ENCODE measurements at regions not wholly inside any gene's neighbourhood (a gene's known extent, or its start where the extent isn't known, plus 50 kb on each side); places are given as distances from the start of the nearest gene placed in this dataset.

- no peak overlapping the region for H3K9ac ChIP-seq (replicated peaks; ENCODE audit: extremely low read depth, insufficient read depth, low read length)
- TF ChIP-seq EZH2 (IDR thresholded peaks at IDR 0.05; ENCODE audit: borderline replicate concordance, low read depth, low read length, severe bottlenecking): no peak
- no peak for TF ChIP-seq POLR2A (IDR thresholded peaks at IDR 0.05; ENCODE audit: low read depth, low read length)
- no peak for TF ChIP-seq MYC (IDR thresholded peaks at IDR 0.05; ENCODE audit: low read depth, low read length)
- TF ChIP-seq FOS (IDR thresholded peaks at IDR 0.05; ENCODE audit: borderline replicate concordance, insufficient read depth, low read length): no peak
- TF ChIP-seq GATA2 (IDR thresholded peaks at IDR 0.05; ENCODE audit: insufficient read depth, insufficient read length, low read depth, low read length): no peak
- H3K4me1 ChIP-seq (ENCODE audit: control insufficient read depth, extremely low read depth, insufficient read depth, low read length): no peaks in the 10 kb centered on the region
- FAIRE-seq (no peak), DNase-seq (ENCODE audit: low read depth, low spot score) (no peak)
- no peaks in the 10 kb centered on the region for H3K27me3 ChIP-seq (ENCODE audit: control insufficient read depth in 2 of 2, insufficient read depth in 2 of 2, low read length in 2 of 2)
- no peak overlapping the region for H3K4me3 ChIP-seq (replicated peaks in 1 of 3; ENCODE audit: insufficient read depth in 1 of 3, low read depth in 1 of 3, low read length in 3 of 3)
- no peaks in the 10 kb centered on the region for H3K9me1 ChIP-seq (replicated peaks; ENCODE audit: control insufficient read depth, extremely low read depth, insufficient read depth, low read length)
- no peak overlapping the region for H3K27ac ChIP-seq (ENCODE audit: insufficient read depth, low read depth, low read length)
- H3K36me3 ChIP-seq (ENCODE audit: control insufficient read depth in 2 of 2, extremely low read depth in 1 of 2, insufficient read depth in 2 of 2, low read length in 2 of 2): no peaks in the 10 kb centered on the region
- no peaks in the 10 kb centered on the region for H3K9me3 ChIP-seq (replicated peaks; ENCODE audit: control insufficient read depth, insufficient read depth, low read length)
- H2AFZ ChIP-seq (ENCODE audit: low read depth, low read length): no peak overlapping the region
- no TSS peak for BruUV-seq (replicated peaks)
- intact Hi-C loops (cut with micrococcal nuclease) (no loop called here), dilution Hi-C loops (cut with MboI; ENCODE audit: extremely low pct_ligation_motif_present, low sequenced_read_pairs) (no loop called here)
- CTCF ChIA-PET: no interaction called here
- H3K79me2 ChIP-seq (ENCODE audit: control insufficient read depth, insufficient read depth, low read length): no peaks in the 10 kb centered on the region
- POLR2A ChIA-PET: no interaction called here
- H4K20me1 ChIP-seq (replicated peaks; ENCODE audit: control insufficient read depth, extremely low read depth, insufficient read depth, low read length): no peaks in the 10 kb centered on the region
- H3K4me2 ChIP-seq (ENCODE audit: insufficient read depth, low read length): no peak overlapping the region
Observed at GRCh38 chr1:37130221-37130948, 96.1 kb upstream of the GRIK3 start.

GRCh38 chr1:37131281-37131680 lies 97.0 kb upstream of the GRIK3 start:
- Histone ChIP-seq H3K79me2 (ENCODE audit: control insufficient read depth, insufficient read depth, low read length) (no peaks in the 10 kb centered on the region), H3K9ac (replicated peaks; ENCODE audit: extremely low read depth, insufficient read depth, low read length) (no peak overlapping the region), H3K4me2 (ENCODE audit: insufficient read depth, low read length) (no peak overlapping the region), H3K4me3 (replicated peaks in 1 of 3; ENCODE audit: insufficient read depth in 1 of 3, low read depth in 1 of 3, low read length in 3 of 3) (no peak overlapping the region), H3K9me3 (replicated peaks; ENCODE audit: control insufficient read depth, insufficient read depth, low read length) (no peaks in the 10 kb centered on the region), H2AFZ (ENCODE audit: low read depth, low read length) (no peak overlapping the region), H3K27me3 (ENCODE audit: control insufficient read depth in 2 of 2, insufficient read depth in 2 of 2, low read length in 2 of 2) (no peaks in the 10 kb centered on the region), H4K20me1 (replicated peaks; ENCODE audit: control insufficient read depth, extremely low read depth, insufficient read depth, low read length) (no peaks in the 10 kb centered on the region), H3K9me1 (replicated peaks; ENCODE audit: control insufficient read depth, extremely low read depth, insufficient read depth, low read length) (no peaks in the 10 kb centered on the region), H3K27ac (ENCODE audit: insufficient read depth, low read depth, low read length) (no peak overlapping the region), H3K4me1 (ENCODE audit: control insufficient read depth, extremely low read depth, insufficient read depth, low read length) (no peaks in the 10 kb centered on the region), H3K36me3 (ENCODE audit: control insufficient read depth in 2 of 2, extremely low read depth in 1 of 2, insufficient read depth in 2 of 2, low read length in 2 of 2) (no peaks in the 10 kb centered on the region)
- intact Hi-C loops (cut with micrococcal nuclease) (no loop called here), dilution Hi-C loops (cut with MboI; ENCODE audit: extremely low pct_ligation_motif_present, low sequenced_read_pairs) (no loop called here)
- ChIA-PET POLR2A (no interaction called here), CTCF (no interaction called here)
- BruUV-seq (replicated peaks): no TSS peak
- FAIRE-seq (no peak), DNase-seq (ENCODE audit: low read depth, low spot score) (no peak)
- no peak for TF ChIP-seq MAX (IDR thresholded peaks at IDR 0.05; ENCODE audit: insufficient read depth, insufficient read length)
- no peak for TF ChIP-seq POLR2A (IDR thresholded peaks at IDR 0.05; ENCODE audit: low read depth, low read length)
- no peak for TF ChIP-seq CTCF (IDR thresholded peaks at IDR 0.05; ENCODE audit: extremely low read depth in 1 of 2, insufficient read depth in 1 of 2, low read depth in 1 of 2, low read length in 2 of 2)
- TF ChIP-seq EZH2 (IDR thresholded peaks at IDR 0.05; ENCODE audit: borderline replicate concordance, low read depth, low read length, severe bottlenecking): no peak
- no peak for TF ChIP-seq POLR2AphosphoS5 (IDR thresholded peaks at IDR 0.05; ENCODE audit: insufficient read depth, low read depth, low read length)
- TF ChIP-seq FOS (IDR thresholded peaks at IDR 0.05; ENCODE audit: borderline replicate concordance, insufficient read depth, low read length): no peak
- TF ChIP-seq GATA2 (IDR thresholded peaks at IDR 0.05; ENCODE audit: insufficient read depth, insufficient read length, low read depth, low read length): no peak
- TF ChIP-seq MYC (IDR thresholded peaks at IDR 0.05; ENCODE audit: low read depth, low read length): no peak
- TF ChIP-seq JUN (IDR thresholded peaks at IDR 0.05; ENCODE audit: borderline replicate concordance, insufficient read depth, insufficient read length, low read depth): no peak

Measured in endothelial cell of umbilical vein (primary cell).